Activated naive CD8-positive, alpha-beta T cell treated with anti-CD3 and anti-CD28 coated beads, Interleukin-2, amount 10 ng/mL, durations not matched to agents 7 days and 5 days (primary cell): ENCODE measurements at regions not wholly inside any gene's neighbourhood (a gene's known extent, or its start where the extent isn't known, plus 50 kb on each side); places are given as distances from the start of the nearest gene placed in this dataset.

Experiments used
- ATAC-seq: fragments of 150-1000 bp; cut with Tn5 transposase; one replicate; pipeline ENCODE4 v1.10.0; 2021; ENCODE audit warnings: low read depth, moderate library complexity
- POLR2A ChIA-PET: fragments of 350-600 bp; sonication (Branson Sonifier 250); formaldehyde crosslinking; loops from one replicate; lab custom pipeline; 2021; ENCODE audit warnings: antibody characterized with exemption; lab: Charles Lee
- DNase-seq: peaks from one replicate; pipeline ENCODE4 v3.0.0; 2021
- H3K27ac Mint-ChIP-seq: one replicate; pipeline ENCODE4 v1.8.0; 2022; ENCODE audit warnings: mild to moderate bottlenecking, mixed read lengths
- H3K27me3 Mint-ChIP-seq: one replicate; pipeline ENCODE4 v1.8.0; 2022; ENCODE audit warnings: mild to moderate bottlenecking, moderate library complexity, mixed read lengths
- H3K36me3 Mint-ChIP-seq: one replicate; pipeline ENCODE4 v1.8.0; 2021; ENCODE audit warnings: mild to moderate bottlenecking, mixed read lengths
- H3K4me1 Mint-ChIP-seq: one replicate; pipeline ENCODE4 v1.8.0; 2021; ENCODE audit warnings: mixed read lengths
- H3K4me3 Mint-ChIP-seq: one replicate; pipeline ENCODE4 v1.8.0; 2022; ENCODE audit warnings: mild to moderate bottlenecking, moderate library complexity, mixed read lengths
- H3K9me3 Mint-ChIP-seq: one replicate; pipeline ENCODE4 v1.8.0; 2021; ENCODE audit warnings: mixed read lengths

- ATAC-seq (no peak), DNase-seq (no peak)
- no peak overlapping the region for H3K27ac Mint-ChIP-seq
- H3K36me3 Mint-ChIP-seq = no peaks in the 10 kb centered on the region
- H3K27me3 Mint-ChIP-seq = no peaks in the 10 kb centered on the region
- no peaks in the 10 kb centered on the region for H3K4me1 Mint-ChIP-seq
- POLR2A ChIA-PET = no interaction called here
- H3K4me3 Mint-ChIP-seq = no peak overlapping the region
- H3K9me3 Mint-ChIP-seq = no peaks in the 10 kb centered on the region
Observed at GRCh38 chr3:177935047-177935446, 601.2 kb upstream of the KCNMB2 start.

GRCh38 chr3:177936721-177937120, 599.5 kb upstream of the KCNMB2 start:
- H3K27me3 Mint-ChIP-seq = no peaks in the 10 kb centered on the region
- ATAC-seq = no peak
- H3K4me3 Mint-ChIP-seq = no peak overlapping the region
- no peak for DNase-seq
- no peak overlapping the region for H3K27ac Mint-ChIP-seq
- no peaks in the 10 kb centered on the region for H3K9me3 Mint-ChIP-seq
- H3K36me3 Mint-ChIP-seq = no peaks in the 10 kb centered on the region
- no peaks in the 10 kb centered on the region for H3K4me1 Mint-ChIP-seq
- POLR2A ChIA-PET = no interaction called here

- Mint-ChIP-seq H3K4me1 (peaks cover 11% of the 10 kb centered on the region), H3K27ac (no peak overlapping the region), H3K36me3 (peaks cover 10% of the 10 kb centered on the region), H3K27me3 (no peaks in the 10 kb centered on the region), H3K9me3 (peaks cover 5% of the 10 kb centered on the region), H3K4me3 (no peak overlapping the region)
- ATAC-seq (no peak), DNase-seq (no peak)
- POLR2A ChIA-PET = no interaction called here
Observed at GRCh38 chr3:177942911-177943310, 593.3 kb upstream of the KCNMB2 start.

- ATAC-seq = peak; percentile 65
- Mint-ChIP-seq H3K27me3 (no peaks in the 10 kb centered on the region), H3K4me1 (peaks cover 11% of the 10 kb centered on the region), H3K27ac (peak overlapping the region; percentile 46), H3K36me3 (peaks cover 10% of the 10 kb centered on the region), H3K4me3 (peak overlapping the region; percentile 53), H3K9me3 (peaks cover 5% of the 10 kb centered on the region)
- no peak for DNase-seq
- POLR2A ChIA-PET = no interaction called here
Observed at GRCh38 chr3:177944228-177944661, 592.0 kb upstream of the KCNMB2 start.

GRCh38 chr3:177946048-177946447, 590.2 kb upstream of the KCNMB2 start:
- H3K27ac Mint-ChIP-seq = no peak overlapping the region
- H3K4me3 Mint-ChIP-seq = no peak overlapping the region
- peaks cover 10% of the 10 kb centered on the region for H3K36me3 Mint-ChIP-seq
- DNase-seq (no peak), ATAC-seq (no peak)
- POLR2A ChIA-PET = no interaction called here
- H3K9me3 Mint-ChIP-seq = peaks cover 5% of the 10 kb centered on the region
- no peaks in the 10 kb centered on the region for H3K27me3 Mint-ChIP-seq
- H3K4me1 Mint-ChIP-seq = peaks cover 11% of the 10 kb centered on the region

GRCh38 chr3:177946497-177946896, 589.7 kb upstream of the KCNMB2 start:
- POLR2A ChIA-PET = no interaction called here
- H3K27ac Mint-ChIP-seq = no peak overlapping the region
- H3K4me1 Mint-ChIP-seq = peaks cover 11% of the 10 kb centered on the region
- ATAC-seq = no peak
- H3K27me3 Mint-ChIP-seq = no peaks in the 10 kb centered on the region
- no peak overlapping the region for H3K4me3 Mint-ChIP-seq
- no peak for DNase-seq
- H3K9me3 Mint-ChIP-seq = peaks cover 5% of the 10 kb centered on the region
- peaks cover 10% of the 10 kb centered on the region for H3K36me3 Mint-ChIP-seq

GRCh38 chr3:177946936-177947335, 589.3 kb upstream of the KCNMB2 start:
- Mint-ChIP-seq H3K36me3 (peaks cover 10% of the 10 kb centered on the region), H3K27me3 (no peaks in the 10 kb centered on the region), H3K27ac (no peak overlapping the region), H3K4me1 (peaks cover 11% of the 10 kb centered on the region), H3K4me3 (no peak overlapping the region), H3K9me3 (peaks cover 5% of the 10 kb centered on the region)
- POLR2A ChIA-PET = no interaction called here
- DNase-seq = no peak
- ATAC-seq = no peak

- Mint-ChIP-seq H3K27ac (no peak overlapping the region), H3K4me3 (no peak overlapping the region), H3K27me3 (no peaks in the 10 kb centered on the region), H3K4me1 (peaks cover 11% of the 10 kb centered on the region), H3K36me3 (peaks cover 10% of the 10 kb centered on the region), H3K9me3 (peaks cover 5% of the 10 kb centered on the region)
- POLR2A ChIA-PET = no interaction called here
- no peak for DNase-seq
- ATAC-seq = no peak
Observed at GRCh38 chr3:177947901-177948300, 588.3 kb upstream of the KCNMB2 start.

- POLR2A ChIA-PET = no interaction called here
- Mint-ChIP-seq H3K27me3 (no peaks in the 10 kb centered on the region), H3K4me1 (peaks cover 8% of the 10 kb centered on the region), H3K27ac (no peak overlapping the region), H3K36me3 (peaks cover 9% of the 10 kb centered on the region), H3K4me3 (no peak overlapping the region), H3K9me3 (peaks cover 5% of the 10 kb centered on the region)
- no peak for ATAC-seq
- no peak for DNase-seq
Observed at GRCh38 chr3:177948716-177949425, 587.4 kb upstream of the KCNMB2 start.

GRCh38 chr3:177959188-177959587, 577.0 kb upstream of the KCNMB2 start:
- no peak for ATAC-seq
- no peaks in the 10 kb centered on the region for H3K9me3 Mint-ChIP-seq
- H3K27me3 Mint-ChIP-seq = no peaks in the 10 kb centered on the region
- no peak for DNase-seq
- H3K4me1 Mint-ChIP-seq = no peaks in the 10 kb centered on the region
- no peak overlapping the region for H3K4me3 Mint-ChIP-seq
- H3K27ac Mint-ChIP-seq = no peak overlapping the region
- POLR2A ChIA-PET = no interaction called here
- no peaks in the 10 kb centered on the region for H3K36me3 Mint-ChIP-seq

GRCh38 chr3:177960014-177960413, 576.2 kb upstream of the KCNMB2 start:
- Mint-ChIP-seq H3K9me3 (peaks cover 2% of the 10 kb centered on the region), H3K36me3 (no peaks in the 10 kb centered on the region)
- POLR2A ChIA-PET = no interaction called here

GRCh38 chr3:177960722-177961121, 575.5 kb upstream of the KCNMB2 start:
- peaks cover 2% of the 10 kb centered on the region for H3K9me3 Mint-ChIP-seq
- no peaks in the 10 kb centered on the region for H3K4me1 Mint-ChIP-seq
- H3K4me3 Mint-ChIP-seq = no peak overlapping the region
- no peak overlapping the region for H3K27ac Mint-ChIP-seq
- H3K27me3 Mint-ChIP-seq = no peaks in the 10 kb centered on the region
- no peak for DNase-seq
- ATAC-seq = no peak
- POLR2A ChIA-PET = no interaction called here
- no peaks in the 10 kb centered on the region for H3K36me3 Mint-ChIP-seq

More at GRCh38 chr3:177960014-177960413, 576.2 kb upstream of the KCNMB2 start:
- no peak for ATAC-seq
- no peak for DNase-seq
- Mint-ChIP-seq H3K27ac (no peak overlapping the region), H3K4me3 (no peak overlapping the region), H3K27me3 (no peaks in the 10 kb centered on the region), H3K4me1 (no peaks in the 10 kb centered on the region)

- Mint-ChIP-seq H3K27me3 (no peaks in the 10 kb centered on the region), H3K9me3 (peaks cover 3% of the 10 kb centered on the region), H3K36me3 (no peaks in the 10 kb centered on the region), H3K4me3 (no peak overlapping the region), H3K27ac (no peak overlapping the region), H3K4me1 (no peaks in the 10 kb centered on the region)
- ATAC-seq (no peak), DNase-seq (no peak)
- POLR2A ChIA-PET = no interaction called here
Observed at GRCh38 chr3:177961784-177962183, 574.5 kb upstream of the KCNMB2 start.

- no peak overlapping the region for H3K27ac Mint-ChIP-seq
- no peaks in the 10 kb centered on the region for H3K27me3 Mint-ChIP-seq
- peaks cover 5% of the 10 kb centered on the region for H3K9me3 Mint-ChIP-seq
- no peak overlapping the region for H3K4me3 Mint-ChIP-seq
- no peak for ATAC-seq
- no peak for DNase-seq
- POLR2A ChIA-PET = no interaction called here
- no peaks in the 10 kb centered on the region for H3K36me3 Mint-ChIP-seq
- no peaks in the 10 kb centered on the region for H3K4me1 Mint-ChIP-seq
Observed at GRCh38 chr3:177966493-177966892, 569.7 kb upstream of the KCNMB2 start.
